HL-60 (cell line): ENCODE measurements at regions not wholly inside any gene's neighbourhood (a gene's known extent, or its start where the extent isn't known, plus 50 kb on each side); places are given as distances from the start of the nearest gene placed in this dataset.

ENCODE experiments used
- SPI1 ChIP-seq: IDR thresholded peaks from 2 replicates; pipeline ENCODE4 v1.6.1; 2012; ENCODE audit warnings: low read depth, mild to moderate bottlenecking, borderline replicate concordance
- TF ChIP-seq, protein P1 (sequence below): IDR thresholded peaks from one replicate; pipeline ENCODE4 v1.5.1; 2011; ENCODE audit warnings: low read length, control low read depth, inconsistent platforms; ENCODE audit not compliant: insufficient read depth
- TF ChIP-seq, protein P2 (sequence below): IDR thresholded peaks from 2 replicates; pipeline ENCODE4 v1.6.1; 2012; ENCODE audit warnings: low read depth; ENCODE audit not compliant: insufficient replicate concordance

GRCh38 chr16:7103056-7103455 is 229.6 kb upstream of the RBFOX1 start:
- TF ChIP-seq, protein P1, sequence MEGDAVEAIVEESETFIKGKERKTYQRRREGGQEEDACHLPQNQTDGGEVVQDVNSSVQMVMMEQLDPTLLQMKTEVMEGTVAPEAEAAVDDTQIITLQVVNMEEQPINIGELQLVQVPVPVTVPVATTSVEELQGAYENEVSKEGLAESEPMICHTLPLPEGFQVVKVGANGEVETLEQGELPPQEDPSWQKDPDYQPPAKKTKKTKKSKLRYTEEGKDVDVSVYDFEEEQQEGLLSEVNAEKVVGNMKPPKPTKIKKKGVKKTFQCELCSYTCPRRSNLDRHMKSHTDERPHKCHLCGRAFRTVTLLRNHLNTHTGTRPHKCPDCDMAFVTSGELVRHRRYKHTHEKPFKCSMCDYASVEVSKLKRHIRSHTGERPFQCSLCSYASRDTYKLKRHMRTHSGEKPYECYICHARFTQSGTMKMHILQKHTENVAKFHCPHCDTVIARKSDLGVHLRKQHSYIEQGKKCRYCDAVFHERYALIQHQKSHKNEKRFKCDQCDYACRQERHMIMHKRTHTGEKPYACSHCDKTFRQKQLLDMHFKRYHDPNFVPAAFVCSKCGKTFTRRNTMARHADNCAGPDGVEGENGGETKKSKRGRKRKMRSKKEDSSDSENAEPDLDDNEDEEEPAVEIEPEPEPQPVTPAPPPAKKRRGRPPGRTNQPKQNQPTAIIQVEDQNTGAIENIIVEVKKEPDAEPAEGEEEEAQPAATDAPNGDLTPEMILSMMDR, result no peak
- TF ChIP-seq SPI1, result no peak
- TF ChIP-seq, protein P2, sequence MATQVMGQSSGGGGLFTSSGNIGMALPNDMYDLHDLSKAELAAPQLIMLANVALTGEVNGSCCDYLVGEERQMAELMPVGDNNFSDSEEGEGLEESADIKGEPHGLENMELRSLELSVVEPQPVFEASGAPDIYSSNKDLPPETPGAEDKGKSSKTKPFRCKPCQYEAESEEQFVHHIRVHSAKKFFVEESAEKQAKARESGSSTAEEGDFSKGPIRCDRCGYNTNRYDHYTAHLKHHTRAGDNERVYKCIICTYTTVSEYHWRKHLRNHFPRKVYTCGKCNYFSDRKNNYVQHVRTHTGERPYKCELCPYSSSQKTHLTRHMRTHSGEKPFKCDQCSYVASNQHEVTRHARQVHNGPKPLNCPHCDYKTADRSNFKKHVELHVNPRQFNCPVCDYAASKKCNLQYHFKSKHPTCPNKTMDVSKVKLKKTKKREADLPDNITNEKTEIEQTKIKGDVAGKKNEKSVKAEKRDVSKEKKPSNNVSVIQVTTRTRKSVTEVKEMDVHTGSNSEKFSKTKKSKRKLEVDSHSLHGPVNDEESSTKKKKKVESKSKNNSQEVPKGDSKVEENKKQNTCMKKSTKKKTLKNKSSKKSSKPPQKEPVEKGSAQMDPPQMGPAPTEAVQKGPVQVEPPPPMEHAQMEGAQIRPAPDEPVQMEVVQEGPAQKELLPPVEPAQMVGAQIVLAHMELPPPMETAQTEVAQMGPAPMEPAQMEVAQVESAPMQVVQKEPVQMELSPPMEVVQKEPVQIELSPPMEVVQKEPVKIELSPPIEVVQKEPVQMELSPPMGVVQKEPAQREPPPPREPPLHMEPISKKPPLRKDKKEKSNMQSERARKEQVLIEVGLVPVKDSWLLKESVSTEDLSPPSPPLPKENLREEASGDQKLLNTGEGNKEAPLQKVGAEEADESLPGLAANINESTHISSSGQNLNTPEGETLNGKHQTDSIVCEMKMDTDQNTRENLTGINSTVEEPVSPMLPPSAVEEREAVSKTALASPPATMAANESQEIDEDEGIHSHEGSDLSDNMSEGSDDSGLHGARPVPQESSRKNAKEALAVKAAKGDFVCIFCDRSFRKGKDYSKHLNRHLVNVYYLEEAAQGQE, result no peak
